PC-9 (cell line): ENCODE measurements at regions not wholly inside any gene's neighbourhood (a gene's known extent, or its start where the extent isn't known, plus 50 kb on each side); places are given as distances from the start of the nearest gene placed in this dataset.

Experiments
- BruUV-seq: library from RNA; stranded (reverse); fragments of 400-500 nt; replicated peaks from 2 replicates; lab custom pipeline; 2021; lab: Mats Ljungman, UMichigan
- CTCF ChIA-PET: fragments of 300-600 bp; sonication (Branson Sonifier 250); formaldehyde crosslinking; loops from one replicate; lab custom pipeline; 2022; ENCODE audit warnings: antibody characterized with exemption; lab: Charles Lee
- POLR2A ChIA-PET: fragments of 300-600 bp; sonication (Branson Sonifier 250); formaldehyde crosslinking; loops from one replicate; lab custom pipeline; 2022; ENCODE audit warnings: antibody characterized with exemption; ENCODE audit not compliant: unreplicated experiment; lab: Charles Lee
- DNase-seq, 2 experiments: peaks; one replicate each; pipeline versions ENCODE4 v3.0.0 to v3.0.0-alpha.2; 2015 to 2022; ENCODE audit warnings: mixed read lengths in 1 of 2
- H2AFZ ChIP-seq: fragments of 200-600 bp; sonication (generic); 2 replicates; pipeline ENCODE4 v1.8.1; 2017; ENCODE audit warnings: antibody characterized with exemption
- H3F3A ChIP-seq: fragments of 200-600 bp; sonication (generic); 2 replicates; pipeline ENCODE4 v1.8.1; 2017; ENCODE audit warnings: antibody characterized with exemption, mild to moderate bottlenecking, low read depth; ENCODE audit not compliant: insufficient read depth
- H3K27ac ChIP-seq: fragments of 200-600 bp; sonication (generic); 2 replicates; pipeline ENCODE4 v1.6.1; 2016; ENCODE audit warnings: mixed run types
- H3K27me3 ChIP-seq: fragments of 200-600 bp; sonication (generic); 2 replicates; pipeline ENCODE4 v1.6.1; 2016; ENCODE audit warnings: low read depth, mixed run types; ENCODE audit not compliant: insufficient read depth
- H3K36me3 ChIP-seq: fragments of 200-600 bp; sonication (generic); 2 replicates; pipeline ENCODE4 v1.6.1; 2016; ENCODE audit warnings: low read depth, mixed run types
- H3K4me1 ChIP-seq: fragments of 200-600 bp; sonication (generic); replicated peaks from 2 replicates; pipeline ENCODE4 v1.6.1; 2016; ENCODE audit warnings: mixed run types; ENCODE audit not compliant: insufficient read depth
- H3K4me2 ChIP-seq: fragments of 200-600 bp; sonication (generic); 2 replicates; pipeline ENCODE4 v1.6.1; 2017; ENCODE audit warnings: mixed run types
- H3K4me3 ChIP-seq: fragments of 200-600 bp; sonication (generic); 2 replicates; pipeline ENCODE4 v1.6.1; 2016; ENCODE audit warnings: mixed run types
- H3K79me2 ChIP-seq: fragments of 200-600 bp; sonication (generic); 2 replicates; pipeline ENCODE4 v1.6.1; 2017; ENCODE audit warnings: low read depth, mixed run types
- H3K9me2 ChIP-seq: fragments of 200-600 bp; sonication (generic); 2 replicates; pipeline ENCODE4 v1.8.1; 2017; ENCODE audit warnings: mild to moderate bottlenecking; ENCODE audit not compliant: insufficient read depth
- H3K9me3 ChIP-seq: fragments of 200-600 bp; sonication (generic); 2 replicates; pipeline ENCODE4 v1.8.1; 2016; ENCODE audit warnings: low read depth; ENCODE audit not compliant: insufficient read depth
- H4K20me1 ChIP-seq: fragments of 200-600 bp; sonication (generic); 2 replicates; pipeline ENCODE4 v1.8.1; 2017; ENCODE audit not compliant: insufficient read depth
- CTCF ChIP-seq: fragments of 200-600 bp; sonication (generic); conservative IDR thresholded peaks from 2 replicates; pipeline ENCODE4 v1.6.1; 2017; ENCODE audit warnings: mixed run types, antibody characterized with exemption, mild to moderate bottlenecking, moderate library complexity
- EZH2 ChIP-seq: fragments of 200-600 bp; sonication (generic); IDR thresholded peaks from 2 replicates; pipeline ENCODE4 v1.8.0; 2017; ENCODE audit warnings: antibody characterized with exemption, low read depth
- intact Hi-C: fragments of 100-400 bp; cut with micrococcal nuclease; formaldehyde crosslinking; loops from one replicate; pipeline ENCODE4 v1.10.0; 2022; ENCODE audit not compliant: unreplicated experiment

- no peak for TF ChIP-seq EZH2
- no peak for TF ChIP-seq CTCF
- H3K4me1 ChIP-seq: no peaks in the 10 kb centered on the region
- BruUV-seq: no TSS peak
- no peaks in the 10 kb centered on the region for H3K36me3 ChIP-seq
- no peak overlapping the region for H3K4me3 ChIP-seq
- no peak overlapping the region for H3K4me2 ChIP-seq
- no peaks in the 10 kb centered on the region for H3K9me2 ChIP-seq
- POLR2A ChIA-PET: no interaction called here
- H3F3A ChIP-seq: no peaks in the 10 kb centered on the region
- H3K27me3 ChIP-seq: peaks cover 4% of the 10 kb centered on the region; the same call in 1 of the 2 replicates
- CTCF ChIA-PET: no interaction called here
- H4K20me1 ChIP-seq: no peaks in the 10 kb centered on the region
- H2AFZ ChIP-seq: no peak overlapping the region
- no peak for DNase-seq
- intact Hi-C loops: no loop called here
- no peaks in the 10 kb centered on the region for H3K79me2 ChIP-seq
- no peaks in the 10 kb centered on the region for H3K9me3 ChIP-seq
- H3K27ac ChIP-seq: no peak overlapping the region
These were observed 546.7 kb downstream of the PTPRU start for GRCh38 chr1:29782846-29783507.

- intact Hi-C loops: no loop called here
- Histone ChIP-seq H3K9me3 (no peaks in the 10 kb centered on the region), H3K9me2 (no peaks in the 10 kb centered on the region), H4K20me1 (no peaks in the 10 kb centered on the region), H3K4me2 (no peak overlapping the region), H3K27ac (no peak overlapping the region), H3K79me2 (no peaks in the 10 kb centered on the region), H3K4me3 (no peak overlapping the region), H2AFZ (no peak overlapping the region), H3K4me1 (no peaks in the 10 kb centered on the region), H3K36me3 (no peaks in the 10 kb centered on the region), H3F3A (no peaks in the 10 kb centered on the region), H3K27me3 (peaks cover 4% of the 10 kb centered on the region; the same call in 1 of the 2 replicates)
- no peak for DNase-seq
- ChIA-PET CTCF (no interaction called here), POLR2A (no interaction called here)
- no peak for TF ChIP-seq EZH2
- TF ChIP-seq CTCF: no peak
- BruUV-seq: no TSS peak
These were observed 542.8 kb downstream of the PTPRU start for GRCh38 chr1:29779146-29779545.

GRCh38 chr1:29777522-29777921 is 541.2 kb downstream of the PTPRU start:
- Histone ChIP-seq H3K79me2 (no peaks in the 10 kb centered on the region), H3K27me3 (peaks cover 4% of the 10 kb centered on the region; the same call in 1 of the 2 replicates), H3K9me2 (no peaks in the 10 kb centered on the region), H3K4me3 (no peak overlapping the region), H3K4me1 (no peaks in the 10 kb centered on the region), H3F3A (no peaks in the 10 kb centered on the region), H2AFZ (no peak overlapping the region), H3K9me3 (no peaks in the 10 kb centered on the region), H3K4me2 (no peak overlapping the region), H3K36me3 (no peaks in the 10 kb centered on the region), H4K20me1 (no peaks in the 10 kb centered on the region), H3K27ac (no peak overlapping the region)
- ChIA-PET POLR2A (no interaction called here), CTCF (no interaction called here)
- no peak for DNase-seq
- intact Hi-C loops: no loop called here
- no peak for TF ChIP-seq EZH2
- BruUV-seq: no TSS peak

- H3K9me2 ChIP-seq: no peaks in the 10 kb centered on the region
- no peak overlapping the region for H3K4me2 ChIP-seq
- no peaks in the 10 kb centered on the region for H3K27me3 ChIP-seq
- TF ChIP-seq CTCF: no peak
- TF ChIP-seq EZH2: no peak
- H3K9me3 ChIP-seq: no peaks in the 10 kb centered on the region
- H3K4me3 ChIP-seq: no peak overlapping the region
- intact Hi-C loops: no loop called here
- H2AFZ ChIP-seq: no peak overlapping the region
- ChIA-PET CTCF (no interaction called here), POLR2A (no interaction called here)
- no TSS peak for BruUV-seq
- no peaks in the 10 kb centered on the region for H4K20me1 ChIP-seq
- no peaks in the 10 kb centered on the region for H3K36me3 ChIP-seq
- H3K27ac ChIP-seq: no peak overlapping the region
- no peaks in the 10 kb centered on the region for H3K4me1 ChIP-seq
- H3F3A ChIP-seq: no peaks in the 10 kb centered on the region
- no peak for DNase-seq
- no peaks in the 10 kb centered on the region for H3K79me2 ChIP-seq
These were observed 538.0 kb downstream of the PTPRU start for GRCh38 chr1:29774355-29774754.
